Mesenchymal stem cell (in vitro differentiated cells and primary cell): ENCODE measurements at regions not wholly inside any gene's neighbourhood (a gene's known extent, or its start where the extent isn't known, plus 50 kb on each side); places are given as distances from the start of the nearest gene placed in this dataset.

Source experiments
- DNase-seq: peaks from one replicate; pipeline ENCODE4 v3.0.0-alpha.2; 2013
- H2AFZ ChIP-seq: one replicate; pipeline ENCODE4 v1.6.1; 2013; ENCODE audit warnings: low read depth, mild to moderate bottlenecking, control low read depth, inconsistent platforms, low read length, moderate library complexity
- H2AK5ac ChIP-seq: 2 replicates; pipeline ENCODE4 v1.6.1; 2013; ENCODE audit warnings: low read length, moderate library complexity, mild to moderate bottlenecking, inconsistent platforms; ENCODE audit not compliant: severe bottlenecking
- H2BK120ac ChIP-seq: one replicate; pipeline ENCODE4 v1.6.1; 2013; ENCODE audit warnings: low read depth, mild to moderate bottlenecking, inconsistent platforms, low read length, moderate library complexity
- H2BK12ac ChIP-seq, 2 experiments: one replicate each; pipeline ENCODE4 v1.6.1; 2013; ENCODE audit warnings: inconsistent platforms in 2 of 2, low read length in 2 of 2, mild to moderate bottlenecking in 2 of 2, moderate library complexity in 2 of 2, control low read depth in 1 of 2
- H2BK15ac ChIP-seq: one replicate; pipeline ENCODE4 v1.6.1; 2013; ENCODE audit warnings: mild to moderate bottlenecking, low read depth, inconsistent platforms; ENCODE audit not compliant: poor library complexity, severe bottlenecking
- H2BK5ac ChIP-seq: 2 replicates; pipeline ENCODE4 v1.6.1; 2013; ENCODE audit warnings: low read depth, mild to moderate bottlenecking, low read length, control low read depth, inconsistent platforms; ENCODE audit not compliant: poor library complexity, severe bottlenecking
- H3K14ac ChIP-seq, 2 experiments: one replicate each; pipeline ENCODE4 v1.6.1; 2013; ENCODE audit warnings: inconsistent platforms in 2 of 2, low read length in 2 of 2, control low read depth in 1 of 2, mild to moderate bottlenecking in 1 of 2, moderate library complexity in 1 of 2
- H3K18ac ChIP-seq, 2 experiments: one replicate each; pipeline ENCODE4 v1.6.1; 2013; ENCODE audit warnings: inconsistent platforms in 2 of 2, low read length in 2 of 2, control low read depth in 1 of 2, low read depth in 1 of 2, mild to moderate bottlenecking in 1 of 2
- H3K23ac ChIP-seq, 2 experiments: one replicate each; pipeline ENCODE4 v1.6.1; 2013; ENCODE audit warnings: inconsistent platforms in 2 of 2, low read length in 2 of 2, mild to moderate bottlenecking in 2 of 2, moderate library complexity in 2 of 2, control low read depth in 1 of 2
- H3K27ac ChIP-seq: 2 replicates; pipeline ENCODE4 v1.5.1; 2013; ENCODE audit warnings: mild to moderate bottlenecking, moderate library complexity, low read length, control low read depth, inconsistent platforms; ENCODE audit not compliant: poor library complexity, severe bottlenecking
- H3K27me3 ChIP-seq, 2 experiments: 2 replicates each; pipeline versions ENCODE4 v1.6.1 to v1.7.0; 2013; ENCODE audit warnings: low read length in 2 of 2, mild to moderate bottlenecking in 2 of 2, moderate library complexity in 2 of 2, control low read depth in 1 of 2, inconsistent platforms in 1 of 2; ENCODE audit not compliant: control insufficient read depth in 1 of 2, insufficient read depth in 1 of 2
- H3K36me3 ChIP-seq, 2 experiments: 2 replicates each; pipeline versions ENCODE4 v1.6.1 to v1.7.0; 2013; ENCODE audit warnings: low read length in 2 of 2, control low read depth in 1 of 2, inconsistent platforms in 1 of 2, low read depth in 1 of 2, mild to moderate bottlenecking in 1 of 2; ENCODE audit not compliant: insufficient read depth in 2 of 2, control insufficient read depth in 1 of 2
- H3K4ac ChIP-seq, 2 experiments: one replicate each; pipeline ENCODE4 v1.6.1; 2013; ENCODE audit warnings: inconsistent platforms in 2 of 2, low read length in 2 of 2, mild to moderate bottlenecking in 2 of 2, moderate library complexity in 2 of 2, control low read depth in 1 of 2, low read depth in 1 of 2
- H3K4me1 ChIP-seq: 2 replicates; pipeline ENCODE4 v1.6.1; 2013; ENCODE audit warnings: low read depth, low read length, control low read depth; ENCODE audit not compliant: control insufficient read depth, insufficient read depth
- H3K4me2 ChIP-seq: 2 replicates; pipeline ENCODE4 v1.6.1; 2013; ENCODE audit warnings: low read length, mild to moderate bottlenecking, inconsistent platforms; ENCODE audit not compliant: poor library complexity, severe bottlenecking
- H3K4me3 ChIP-seq, 2 experiments: 2 replicates each; pipeline versions ENCODE4 v1.5.1 to v1.7.0; 2013; ENCODE audit warnings: low read length in 2 of 2, mild to moderate bottlenecking in 2 of 2, control low read depth in 1 of 2, low read depth in 1 of 2; ENCODE audit not compliant: insufficient read depth in 1 of 2
- H3K79me1 ChIP-seq: replicated peaks from 2 replicates; pipeline ENCODE4 v1.6.1; 2013; ENCODE audit warnings: mild to moderate bottlenecking, control low read depth, low read length, inconsistent platforms; ENCODE audit not compliant: poor library complexity, severe bottlenecking
- H3K9ac ChIP-seq: 2 replicates; pipeline ENCODE4 v1.7.0; 2013; ENCODE audit warnings: mild to moderate bottlenecking, low read length, moderate library complexity
- H3K9me3 ChIP-seq: 2 replicates; pipeline ENCODE4 v1.7.0; 2013; ENCODE audit warnings: mild to moderate bottlenecking, low read length; ENCODE audit not compliant: control insufficient read depth
- H4K8ac ChIP-seq: one replicate; pipeline ENCODE4 v1.6.1; 2013; ENCODE audit warnings: inconsistent platforms, mild to moderate bottlenecking, low read length, moderate library complexity
- H4K91ac ChIP-seq: one replicate; pipeline ENCODE4 v1.6.1; 2013; ENCODE audit warnings: mild to moderate bottlenecking, low read length, inconsistent platforms
- WGBS: methylation state at CpG from one replicate; pipeline ENCODE4 v1.1.7; 2013; ENCODE audit warnings: mixed read lengths; 5-methylcytosine and 5-hydroxymethylcytosine counted together

DNA sequence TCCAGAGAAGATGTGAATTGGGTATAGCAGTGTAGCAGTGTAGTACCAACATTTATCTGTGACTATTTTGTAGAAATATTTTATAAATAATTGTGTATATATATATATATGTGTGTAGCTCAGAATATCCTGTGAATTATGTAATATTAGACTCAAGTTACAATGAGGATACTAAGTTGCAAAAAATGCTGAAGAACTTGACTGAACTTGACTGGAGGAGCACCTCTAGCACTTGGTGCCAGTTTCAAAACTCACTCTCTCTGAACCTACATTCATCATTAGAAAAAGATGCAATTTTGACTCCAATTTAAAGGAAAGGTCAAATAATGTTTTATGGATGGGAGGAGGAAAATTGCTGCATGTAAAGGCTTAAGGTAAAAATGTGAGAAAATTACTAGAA, 285.7 kb upstream of the LMO3 start:
- Histone ChIP-seq H3K4me2 (no peak overlapping the region), H3K27ac (no peak overlapping the region), H3K14ac (no peak overlapping the region), H3K79me1 (no peaks in the 10 kb centered on the region), H3K9me3 (peaks cover 6% of the 10 kb centered on the region), H3K23ac (no peak overlapping the region), H3K4me3 (no peak overlapping the region), H3K27me3 (no peaks in the 10 kb centered on the region), H3K4me1 (no peaks in the 10 kb centered on the region), H3K18ac (no peak overlapping the region), H2BK12ac (no peak overlapping the region), H3K4ac (no peak overlapping the region), H2BK5ac (no peak overlapping the region), H4K91ac (no peak overlapping the region), H2AK5ac (no peak overlapping the region), H2BK15ac (no peak overlapping the region), H2BK120ac (no peak overlapping the region), H2AFZ (no peak overlapping the region), H3K36me3 (no peaks in the 10 kb centered on the region), H3K9ac (no peak overlapping the region), H4K8ac (no peak overlapping the region)
- no peak for DNase-seq

DNA sequence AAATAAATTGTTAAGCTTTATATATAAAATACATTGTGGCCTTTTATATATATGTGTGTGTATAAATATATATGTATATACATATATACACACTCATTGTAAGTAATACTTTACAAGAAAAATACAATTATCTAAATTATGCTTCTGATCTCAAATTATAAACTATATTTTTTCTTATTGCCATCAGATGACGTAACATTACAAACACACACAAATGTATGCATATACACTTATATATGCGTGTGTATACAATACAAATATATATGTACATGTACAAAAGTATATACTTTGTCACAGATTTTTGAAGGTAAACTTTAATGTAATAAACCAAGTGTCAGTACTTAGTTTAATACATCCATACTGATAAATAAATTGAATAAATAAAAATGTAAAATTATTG, 278.9 kb upstream of the LMO3 start:
- Histone ChIP-seq H4K91ac (no peak overlapping the region), H3K79me1 (no peaks in the 10 kb centered on the region), H2BK15ac (no peak overlapping the region), H3K27ac (no peak overlapping the region), H2BK120ac (no peak overlapping the region), H2AFZ (no peak overlapping the region), H2BK12ac (no peak overlapping the region), H2AK5ac (no peak overlapping the region), H4K8ac (no peak overlapping the region), H2BK5ac (no peak overlapping the region), H3K4me2 (no peak overlapping the region), H3K9ac (no peak overlapping the region), H3K4me1 (no peaks in the 10 kb centered on the region), H3K4me3 (no peak overlapping the region), H3K23ac (no peak overlapping the region), H3K27me3 (no peaks in the 10 kb centered on the region), H3K14ac (no peak overlapping the region), H3K18ac (no peak overlapping the region), H3K4ac (no peak overlapping the region), H3K9me3 (peaks cover 6% of the 10 kb centered on the region), H3K36me3 (no peaks in the 10 kb centered on the region)
- DNase-seq, result no peak
- WGBS, result no CpG with 5 or more reads among the region's 2 CpGs

DNA sequence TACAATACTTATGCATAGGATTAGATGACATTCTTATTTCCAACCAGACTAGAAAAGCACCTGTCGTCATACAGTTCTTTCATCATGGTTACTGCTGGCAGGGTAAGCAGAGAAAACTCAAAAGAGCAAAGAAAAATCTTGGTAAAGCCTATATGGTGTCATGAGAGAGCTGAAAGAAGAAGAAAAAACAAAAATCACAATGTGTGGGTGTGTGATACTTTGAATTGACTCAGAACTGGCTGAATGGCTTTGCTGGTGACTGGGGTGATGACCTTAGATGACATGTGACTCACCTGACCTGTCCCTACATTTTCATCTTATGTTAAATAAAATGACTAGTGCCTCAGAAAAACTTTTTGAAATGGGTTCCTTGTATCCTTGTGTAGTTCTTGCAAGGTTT, 278.1 kb upstream of the LMO3 start:
- Histone ChIP-seq H3K36me3 (no peaks in the 10 kb centered on the region), H3K14ac (no peak overlapping the region), H4K91ac (no peak overlapping the region), H3K4me1 (no peaks in the 10 kb centered on the region), H2BK120ac (no peak overlapping the region), H3K9me3 (peaks cover under 1% of the 10 kb centered on the region), H2BK12ac (no peak overlapping the region), H3K4me2 (no peak overlapping the region), H3K4ac (no peak overlapping the region), H3K23ac (no peak overlapping the region), H2BK5ac (no peak overlapping the region), H2AK5ac (no peak overlapping the region), H3K4me3 (no peak overlapping the region), H2BK15ac (no peak overlapping the region), H2AFZ (no peak overlapping the region), H3K9ac (no peak overlapping the region), H4K8ac (no peak overlapping the region), H3K79me1 (no peaks in the 10 kb centered on the region), H3K27ac (no peak overlapping the region), H3K27me3 (no peaks in the 10 kb centered on the region), H3K18ac (no peak overlapping the region)
- 63% methylated on average over 1 of the region's 1 CpG for WGBS
- DNase-seq, result no peak

DNA sequence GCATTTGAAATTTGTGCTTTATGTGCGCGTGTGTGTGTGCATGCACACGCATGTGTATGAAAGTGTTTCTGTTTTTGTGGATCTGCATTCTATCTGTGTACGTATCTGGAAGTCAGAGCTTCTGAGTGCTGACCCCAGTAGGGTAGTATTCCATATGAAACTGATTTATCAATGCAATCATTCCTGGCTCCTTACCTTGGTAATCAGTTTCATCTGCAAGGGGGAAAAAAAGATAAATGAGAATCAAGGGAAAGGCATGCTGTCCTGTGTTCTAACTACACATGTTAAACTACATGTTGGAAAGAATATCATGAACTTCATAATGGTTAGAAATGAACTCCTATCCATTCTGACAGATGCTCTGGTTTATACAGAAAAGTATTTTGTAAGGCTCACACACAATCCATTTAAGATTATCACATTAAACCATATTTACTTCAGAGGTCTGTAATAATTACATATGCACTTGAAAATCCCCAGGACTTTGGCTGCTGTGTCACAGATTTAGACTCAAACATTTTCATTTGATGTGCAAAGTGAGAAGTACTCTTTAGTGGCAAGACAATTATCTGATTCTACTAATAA, 276.1 kb upstream of the LMO3 start:
- no peaks in the 10 kb centered on the region for H3K36me3 ChIP-seq
- no peak overlapping the region for H3K9ac ChIP-seq
- no peak overlapping the region for H3K4me2 ChIP-seq
- H3K18ac ChIP-seq, result no peak overlapping the region
- no peaks in the 10 kb centered on the region for H3K27me3 ChIP-seq
- no peak overlapping the region for H2BK5ac ChIP-seq
- H2BK15ac ChIP-seq, result no peak overlapping the region
- H2BK12ac ChIP-seq, result no peak overlapping the region
- H2AK5ac ChIP-seq, result no peak overlapping the region
- H3K4me1 ChIP-seq, result no peaks in the 10 kb centered on the region
- H2BK120ac ChIP-seq, result no peak overlapping the region
- H3K14ac ChIP-seq, result no peak overlapping the region
- H3K9me3 ChIP-seq, result no peaks in the 10 kb centered on the region
- no peak overlapping the region for H4K8ac ChIP-seq
- 85% methylated on average over 4 of the region's 4 CpGs for WGBS
- DNase-seq, result no peak
- no peak overlapping the region for H3K23ac ChIP-seq
- H3K79me1 ChIP-seq, result no peaks in the 10 kb centered on the region
- H4K91ac ChIP-seq, result no peak overlapping the region
- H2AFZ ChIP-seq, result no peak overlapping the region
- no peak overlapping the region for H3K4me3 ChIP-seq
- H3K4ac ChIP-seq, result no peak overlapping the region
- no peak overlapping the region for H3K27ac ChIP-seq
